ENCODE measurements at regions not wholly inside any gene's neighbourhood (a gene's known extent, or its start where the extent isn't known, plus 50 kb on each side); places are given as distances from the start of the nearest gene placed in this dataset.

DNA sequence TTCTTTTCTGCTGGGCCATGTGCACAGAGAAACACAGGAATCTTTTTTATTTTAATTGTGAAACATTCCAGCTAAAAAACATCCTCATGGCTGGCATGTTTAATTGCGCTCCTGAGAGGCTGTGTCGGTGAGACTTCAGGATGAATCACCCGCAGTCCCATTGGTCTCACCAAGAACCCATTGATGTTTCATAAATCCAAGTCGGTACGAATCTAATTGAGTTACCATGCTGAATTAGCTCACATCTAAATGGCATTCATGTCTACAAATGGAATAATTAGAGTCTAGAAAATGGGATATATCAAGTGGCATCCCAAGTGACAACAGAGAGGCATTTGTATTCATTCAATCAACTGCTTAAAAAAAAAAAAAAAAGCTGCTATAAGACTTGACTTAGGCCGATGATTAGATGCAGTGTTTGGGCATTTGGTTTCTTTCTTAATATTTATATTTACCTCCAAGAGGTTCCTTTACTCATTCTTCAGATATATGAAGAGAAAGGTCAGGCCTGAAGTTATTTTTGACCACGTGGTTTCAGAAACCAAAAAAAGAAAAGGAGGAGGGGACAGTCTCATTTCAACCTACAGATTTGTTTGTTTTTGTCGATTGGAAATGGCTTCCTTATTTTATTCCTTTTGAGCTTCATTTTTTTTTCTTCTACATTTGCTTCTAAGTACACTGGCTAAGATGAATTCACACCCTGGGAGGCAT is 79.1 kb upstream of the FOXB1 start:
- Histone ChIP-seq H3K4me3 (no peak overlapping the region), H3K9me3 (peaks cover 0 to 7% (median 0%) of the 10 kb centered on the region in 11 donors), H3K27ac (no peak overlapping the region), H3K27me3 (peaks cover 0 to 64% (median 27%) of the 10 kb centered on the region in 7 donors), H3K4me1 (no peaks in the 10 kb centered on the region), H3K36me3 (no peaks in the 10 kb centered on the region)
- ATAC-seq (no peak), DNase-seq (no peak)
- intact Hi-C loops (cut with DNase I), result no loop called here
- TF ChIP-seq, protein P1, sequence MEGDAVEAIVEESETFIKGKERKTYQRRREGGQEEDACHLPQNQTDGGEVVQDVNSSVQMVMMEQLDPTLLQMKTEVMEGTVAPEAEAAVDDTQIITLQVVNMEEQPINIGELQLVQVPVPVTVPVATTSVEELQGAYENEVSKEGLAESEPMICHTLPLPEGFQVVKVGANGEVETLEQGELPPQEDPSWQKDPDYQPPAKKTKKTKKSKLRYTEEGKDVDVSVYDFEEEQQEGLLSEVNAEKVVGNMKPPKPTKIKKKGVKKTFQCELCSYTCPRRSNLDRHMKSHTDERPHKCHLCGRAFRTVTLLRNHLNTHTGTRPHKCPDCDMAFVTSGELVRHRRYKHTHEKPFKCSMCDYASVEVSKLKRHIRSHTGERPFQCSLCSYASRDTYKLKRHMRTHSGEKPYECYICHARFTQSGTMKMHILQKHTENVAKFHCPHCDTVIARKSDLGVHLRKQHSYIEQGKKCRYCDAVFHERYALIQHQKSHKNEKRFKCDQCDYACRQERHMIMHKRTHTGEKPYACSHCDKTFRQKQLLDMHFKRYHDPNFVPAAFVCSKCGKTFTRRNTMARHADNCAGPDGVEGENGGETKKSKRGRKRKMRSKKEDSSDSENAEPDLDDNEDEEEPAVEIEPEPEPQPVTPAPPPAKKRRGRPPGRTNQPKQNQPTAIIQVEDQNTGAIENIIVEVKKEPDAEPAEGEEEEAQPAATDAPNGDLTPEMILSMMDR (IDR thresholded peaks at IDR 0.05), result no peak
- WGBS, 2 donors, result 72 to 81% methylated on average over 8 of the region's 8 CpGs

- Histone ChIP-seq H3K4me1 (no peaks in the 10 kb centered on the region), H3K27me3 (peaks cover 0 to 61% (median 31%) of the 10 kb centered on the region in 7 donors), H3K9me3 (peaks cover 0 to 7% (median 0%) of the 10 kb centered on the region in 11 donors), H3K36me3 (no peaks in the 10 kb centered on the region), H3K4me3 (no peak overlapping the region), H3K27ac (no peak overlapping the region)
- TF ChIP-seq, protein P1 (IDR thresholded peaks at IDR 0.05), result no peak
- ATAC-seq (no peak), DNase-seq (no peak)
- intact Hi-C loops (cut with DNase I), result no loop called here
- WGBS, 2 donors, result 64 to 70% methylated on average over 6 of the region's 6 CpGs
Measured at GRCh38 chr15:59924096-59924495, 80.0 kb upstream of the FOXB1 start.

- TF ChIP-seq, protein P1 (IDR thresholded peaks at IDR 0.05), result no peak
- no peak for DNase-seq
- Histone ChIP-seq H3K4me3 (no peak overlapping the region), H3K36me3 (no peaks in the 10 kb centered on the region), H3K4me1 (no peaks in the 10 kb centered on the region), H3K27ac (no peak overlapping the region), H3K27me3 (peaks cover 0 to 56% (median 31%) of the 10 kb centered on the region in 7 donors), H3K9me3 (peaks cover 0 to 7% (median 0%) of the 10 kb centered on the region in 11 donors)
- WGBS, 2 donors, result 78 to 85% methylated on average over 4 of the region's 4 CpGs
- intact Hi-C loops (cut with DNase I), result no loop called here
- ATAC-seq, result no peak
Measured at GRCh38 chr15:59923508-59923907, 80.6 kb upstream of the FOXB1 start.

- WGBS, 2 donors, result 65 to 70% methylated on average over 11 of the region's 11 CpGs
- ATAC-seq (no peak), DNase-seq (no peak)
- Histone ChIP-seq H3K4me1 (no peaks in the 10 kb centered on the region), H3K27me3 (peaks cover 0 to 63% (median 42%) of the 10 kb centered on the region in 7 donors), H3K27ac (no peak overlapping the region), H3K36me3 (no peaks in the 10 kb centered on the region), H3K4me3 (no peak overlapping the region), H3K9me3 (no peaks in the 10 kb centered on the region)
- intact Hi-C loops (cut with DNase I), result loop anchor here in 2 of 10 donors (10.0 kb wide), 1 partner anchor 406 kb away; no protein-coding TSS in a partner anchor
- TF ChIP-seq, protein P1 (IDR thresholded peaks at IDR 0.05), result no peak
Measured at GRCh38 chr15:59918994-59919951, 84.8 kb upstream of the FOXB1 start.

Measured in heart right ventricle (tissue), 16 donors.